Keratinocyte (primary cell): ENCODE measurements at regions not wholly inside any gene's neighbourhood (a gene's known extent, or its start where the extent isn't known, plus 50 kb on each side); places are given as distances from the start of the nearest gene placed in this dataset.
A peak's percentile ranks its signal among the peaks of the same experiment; 100 is the strongest.

ENCODE experiments used
- DNase-seq: peaks from one replicate; pipeline ENCODE4 v3.0.0-alpha.2; 2011; ENCODE audit warnings: low read depth, missing footprints, low spot score
- FAIRE-seq: peaks from 2 replicates; lab custom pipeline; 2011; peaks lifted over from hg19 to GRCh38; lab: Jason Lieb, UNC
- H2AFZ ChIP-seq: 2 replicates; pipeline ENCODE4 v1.6.0; 2012; ENCODE audit warnings: low read length, control low read depth, inconsistent platforms; ENCODE audit not compliant: control insufficient read depth
- H3K27ac ChIP-seq: 2 replicates; pipeline ENCODE4 v1.5.1; 2011; ENCODE audit warnings: low read length; ENCODE audit not compliant: control insufficient read depth, insufficient read depth
- H3K27me3 ChIP-seq: 3 replicates; pipeline ENCODE4 v1.6.0; 2011; ENCODE audit warnings: low read length; ENCODE audit not compliant: control insufficient read depth, insufficient read depth; ENCODE audit errors: extremely low read depth
- H3K36me3 ChIP-seq, 2 experiments: 2 replicates in 1 of 2; 3 replicates in 1 of 2; pipeline ENCODE4 v1.5.1; 2011; ENCODE audit warnings: low read length in 2 of 2, mild to moderate bottlenecking in 1 of 2; ENCODE audit not compliant: control insufficient read depth in 2 of 2, insufficient read depth in 2 of 2; ENCODE audit errors: extremely low read depth in 1 of 2
- H3K4me1 ChIP-seq: 3 replicates; pipeline ENCODE4 v1.5.1; 2011; ENCODE audit warnings: low read length; ENCODE audit not compliant: control insufficient read depth, insufficient read depth; ENCODE audit errors: extremely low read depth
- H3K4me2 ChIP-seq: 3 replicates; pipeline ENCODE4 v1.6.0; 2011; ENCODE audit warnings: low read depth, low read length; ENCODE audit not compliant: control insufficient read depth, insufficient read depth; ENCODE audit errors: extremely low read depth
- H3K4me3 ChIP-seq, 3 experiments: fragments of 200-600 bp in 1 of 3; sonication (generic) in 1 of 3; 2 replicates in 2 of 3; 3 replicates in 1 of 3; pipeline ENCODE4 v1.5.1; 2011 to 2016; ENCODE audit warnings: low read length in 3 of 3, mild to moderate bottlenecking in 3 of 3, control low read depth in 2 of 3, inconsistent platforms in 1 of 3, low read depth in 1 of 3, mixed read lengths in 1 of 3, mixed run types in 1 of 3, moderate library complexity in 1 of 3; ENCODE audit not compliant: control insufficient read depth in 2 of 3, insufficient read depth in 2 of 3; ENCODE audit errors: extremely low read depth in 1 of 3
- H3K79me2 ChIP-seq: 2 replicates; pipeline ENCODE4 v1.6.0; 2012; ENCODE audit warnings: low read length; ENCODE audit not compliant: control insufficient read depth, insufficient read depth
- H3K9ac ChIP-seq: 3 replicates; pipeline ENCODE4 v1.6.0; 2011; ENCODE audit warnings: low read length; ENCODE audit not compliant: control insufficient read depth, insufficient read depth; ENCODE audit errors: extremely low read depth
- H3K9me1 ChIP-seq: 3 replicates; pipeline ENCODE4 v1.6.0; 2011; ENCODE audit warnings: low read length; ENCODE audit not compliant: control insufficient read depth, insufficient read depth; ENCODE audit errors: extremely low read depth
- H3K9me3 ChIP-seq: 2 replicates; pipeline ENCODE4 v1.5.1; 2012; ENCODE audit warnings: low read depth, low read length; ENCODE audit not compliant: control insufficient read depth
- H4K20me1 ChIP-seq: 3 replicates; pipeline ENCODE4 v1.6.0; 2011; ENCODE audit warnings: low read length; ENCODE audit not compliant: control insufficient read depth, insufficient read depth; ENCODE audit errors: extremely low read depth
- CTCF ChIP-seq, 3 experiments: IDR thresholded peaks in 1 of 3; conservative IDR thresholded peaks in 1 of 3; optimal IDR thresholded peaks in 1 of 3; 2 replicates in 2 of 3; 3 replicates in 1 of 3; pipeline versions ENCODE3 to v1.5.1; 2011; ENCODE audit warnings: low read length in 3 of 3, mild to moderate bottlenecking in 3 of 3, moderate library complexity in 2 of 3, control low read depth in 1 of 3, inconsistent platforms in 1 of 3; ENCODE audit not compliant: insufficient read depth in 2 of 3; ENCODE audit errors: extremely low read depth in 1 of 3
- EZH2 ChIP-seq: IDR thresholded peaks from one replicate; pipeline ENCODE4 v1.6.1; 2012; ENCODE audit warnings: inconsistent platforms, mild to moderate bottlenecking, low read length, moderate library complexity
- dilution Hi-C: fragments of 300-500 bp; cut with MboI; formaldehyde crosslinking; loops from one replicate; pipeline ENCODE4 v1.7.0; 2020; ENCODE audit warnings: low sequenced_read_pairs; ENCODE audit not compliant: extremely low pct_ligation_motif_present

- Histone ChIP-seq H3K36me3 (no peaks in the 10 kb centered on the region), H3K4me3 (no peak overlapping the region), H3K9me1 (no peaks in the 10 kb centered on the region), H3K9me3 (no peaks in the 10 kb centered on the region), H2AFZ (no peak overlapping the region), H3K27me3 (no peaks in the 10 kb centered on the region), H3K9ac (no peak overlapping the region), H3K4me1 (peaks cover 24% of the 10 kb centered on the region), H3K79me2 (no peaks in the 10 kb centered on the region), H4K20me1 (no peaks in the 10 kb centered on the region), H3K27ac (no peak overlapping the region), H3K4me2 (no peak overlapping the region)
- no peak for FAIRE-seq
- dilution Hi-C loops, result no loop called here
- no peak for TF ChIP-seq EZH2
- TF ChIP-seq CTCF (optimal IDR thresholded peaks at IDR 0.05 in 1 of 3, IDR thresholded peaks at IDR 0.05 in 1 of 3, conservative IDR thresholded peaks at IDR 0.05 in 1 of 3; ENCODE audit: extremely low read depth in 1 of 3, insufficient read depth in 2 of 3, low read length in 3 of 3), result no peak
- no peak for DNase-seq
These were observed 188.9 kb upstream of the SERP2 start for GRCh38 chr13:44184740-44185139.

- H3K9me1 ChIP-seq, result no peaks in the 10 kb centered on the region
- DNase-seq (peak; percentile 94), FAIRE-seq (peak; percentile 99)
- H3K27me3 ChIP-seq, result no peaks in the 10 kb centered on the region
- no peaks in the 10 kb centered on the region for H3K36me3 ChIP-seq
- H3K9ac ChIP-seq, result no peak overlapping the region
- H2AFZ ChIP-seq, result peak overlapping the region; percentile 8
- H3K79me2 ChIP-seq, result no peaks in the 10 kb centered on the region
- peak overlapping the region; percentile 38 for H3K4me2 ChIP-seq
- dilution Hi-C loops, result no loop called here
- H3K4me1 ChIP-seq, result peaks cover 18% of the 10 kb centered on the region
- no peak overlapping the region for H3K4me3 ChIP-seq
- H3K9me3 ChIP-seq, result no peaks in the 10 kb centered on the region
- H3K27ac ChIP-seq, result peak overlapping the region; percentile 75
- TF ChIP-seq EZH2 (no peak), CTCF (optimal IDR thresholded peaks at IDR 0.05 in 1 of 3, IDR thresholded peaks at IDR 0.05 in 1 of 3, conservative IDR thresholded peaks at IDR 0.05 in 1 of 3; ENCODE audit: extremely low read depth in 1 of 3, insufficient read depth in 2 of 3, low read length in 3 of 3) (no peak)
- H4K20me1 ChIP-seq, result no peaks in the 10 kb centered on the region
These were observed 185.4 kb upstream of the SERP2 start for GRCh38 chr13:44188257-44188656.
